Panc1 (cell line): ENCODE measurements at regions not wholly inside any gene's neighbourhood (a gene's known extent, or its start where the extent isn't known, plus 50 kb on each side); places are given as distances from the start of the nearest gene placed in this dataset.

Source experiments
- ATAC-seq: fragments of 200-7000 bp; cut with Tn5 transposase; 2 replicates; pipeline ENCODE4 v1.9.1; 2020; ENCODE audit warnings: mild to moderate bottlenecking, moderate library complexity
- BruUV-seq: library from RNA; stranded (reverse); fragments of 400-500 nt; replicated peaks from 2 replicates; lab custom pipeline; 2021; lab: Mats Ljungman, UMichigan
- CTCF ChIA-PET: fragments of 300-600 bp; sonication (Branson Sonifier 250); formaldehyde crosslinking; loops from one replicate; lab custom pipeline; 2022; ENCODE audit warnings: antibody characterized with exemption; lab: Charles Lee
- POLR2A ChIA-PET: fragments of 300-600 bp; sonication (Branson Sonifier 250); formaldehyde crosslinking; loops from one replicate; lab custom pipeline; 2022; ENCODE audit warnings: antibody characterized with exemption; lab: Charles Lee
- DNase-seq: peaks from one replicate; pipeline ENCODE4 v3.0.0-alpha.2; 2010; ENCODE audit warnings: low read depth, low spot score
- H3K27ac ChIP-seq: 2 replicates; pipeline ENCODE4 v1.5.1; 2011; ENCODE audit warnings: mild to moderate bottlenecking, low read length, inconsistent platforms
- H3K27me3 ChIP-seq: fragments of 200-500 bp; sonication (Bioruptor generic); 2 replicates; pipeline ENCODE4 v1.6.0; 2014; ENCODE audit warnings: low read length, inconsistent platforms; ENCODE audit not compliant: control insufficient read depth, insufficient read depth
- H3K36me3 ChIP-seq: fragments of 200-500 bp; sonication (Bioruptor generic); 2 replicates; pipeline ENCODE4 v1.5.1; 2014; ENCODE audit warnings: inconsistent platforms, mild to moderate bottlenecking, low read length, moderate library complexity; ENCODE audit not compliant: control insufficient read depth, insufficient read depth
- H3K4me1 ChIP-seq: 2 replicates; pipeline ENCODE4 v1.5.1; 2011; ENCODE audit warnings: inconsistent platforms, mild to moderate bottlenecking, low read length, moderate library complexity; ENCODE audit not compliant: control insufficient read depth, insufficient read depth
- H3K4me3 ChIP-seq, 2 experiments: 2 replicates each; pipeline ENCODE4 v1.5.1; 2011 to 2012; ENCODE audit warnings: low read depth in 2 of 2, low read length in 2 of 2, mild to moderate bottlenecking in 2 of 2, inconsistent platforms in 1 of 2, moderate library complexity in 1 of 2
- H3K9me3 ChIP-seq: fragments of 200-500 bp; sonication (Bioruptor generic); 2 replicates; pipeline ENCODE4 v1.5.1; 2014; ENCODE audit warnings: low read depth, mild to moderate bottlenecking, inconsistent platforms, low read length, moderate library complexity; ENCODE audit not compliant: control insufficient read depth, insufficient read depth
- CTCF ChIP-seq: fragments of 450-650 bp; IDR thresholded peaks from 2 replicates; pipeline ENCODE4 v1.5.1; 2017; ENCODE audit warnings: mild to moderate bottlenecking
- POLR2AphosphoS5 ChIP-seq: IDR thresholded peaks from 2 replicates; pipeline ENCODE4 v1.6.1; 2012; ENCODE audit warnings: mild to moderate bottlenecking, low read depth, low read length, moderate library complexity
- REST ChIP-seq, 2 experiments: IDR thresholded peaks; 2 replicates each; pipeline ENCODE4 v1.6.1; 2011 to 2012; ENCODE audit warnings: low read depth in 2 of 2, control low read depth in 1 of 2, low read length in 1 of 2, mild to moderate bottlenecking in 1 of 2, moderate library complexity in 1 of 2; ENCODE audit not compliant: insufficient read depth in 1 of 2
- SIN3A ChIP-seq: IDR thresholded peaks from 2 replicates; pipeline ENCODE4 v1.6.1; 2012; ENCODE audit warnings: low read depth, mild to moderate bottlenecking, low read length, moderate library complexity, borderline replicate concordance; ENCODE audit not compliant: insufficient read depth
- TCF7L2 ChIP-seq: IDR thresholded peaks from 2 replicates; pipeline ENCODE4 v1.6.1; 2011; ENCODE audit warnings: mild to moderate bottlenecking, low read depth, low read length, inconsistent platforms
- in situ Hi-C: cut with HindIII; loops from 2 replicates; pipeline ENCODE4 v1.10.0; 2016; ENCODE audit warnings: low sequenced_read_pairs, low pct_unique_long_range_greater_than_20kb
- intact Hi-C: fragments of 100-400 bp; cut with micrococcal nuclease; formaldehyde crosslinking; loops from one replicate; pipeline ENCODE4 v1.10.0; 2022; ENCODE audit not compliant: unreplicated experiment

GRCh38 chr16:66258916-66259845 lies 107.3 kb upstream of the CDH5 start:
- intact Hi-C loops, result no loop called here
- ATAC-seq (no peak), DNase-seq (no peak)
- BruUV-seq, result no TSS peak
- ChIA-PET CTCF (no interaction called here), POLR2A (no interaction called here)
- no peaks in the 10 kb centered on the region for H3K27me3 ChIP-seq
- H3K4me1 ChIP-seq, result no peaks in the 10 kb centered on the region
- H3K36me3 ChIP-seq, result no peaks in the 10 kb centered on the region
- no peak overlapping the region for H3K4me3 ChIP-seq
- no peak overlapping the region for H3K27ac ChIP-seq
- no peaks in the 10 kb centered on the region for H3K9me3 ChIP-seq
- TF ChIP-seq REST (IDR thresholded peaks at IDR 0.05; ENCODE audit: insufficient read depth in 1 of 2, low read depth in 2 of 2, low read length in 1 of 2), result no peak
- TF ChIP-seq POLR2AphosphoS5, result no peak
- no peak for TF ChIP-seq CTCF
- no peak for TF ChIP-seq SIN3A
- TF ChIP-seq TCF7L2, result no peak
- in situ Hi-C loops, result no loop called here

GRCh38 chr16:66256919-66257318 lies 109.6 kb upstream of the CDH5 start:
- intact Hi-C loops, result no loop called here
- ChIA-PET POLR2A (no interaction called here), CTCF (no interaction called here)
- TF ChIP-seq POLR2AphosphoS5 (no peak), SIN3A (no peak), REST (IDR thresholded peaks at IDR 0.05; ENCODE audit: insufficient read depth in 1 of 2, low read depth in 2 of 2, low read length in 1 of 2) (no peak), CTCF (no peak), TCF7L2 (no peak)
- in situ Hi-C loops, result no loop called here
- Histone ChIP-seq H3K36me3 (no peaks in the 10 kb centered on the region), H3K9me3 (no peaks in the 10 kb centered on the region), H3K4me3 (no peak overlapping the region), H3K27me3 (no peaks in the 10 kb centered on the region), H3K4me1 (no peaks in the 10 kb centered on the region), H3K27ac (no peak overlapping the region)
- ATAC-seq (no peak), DNase-seq (no peak)
- no TSS peak for BruUV-seq
